22Rv1 (cell line): ENCODE measurements at regions not wholly inside any gene's neighbourhood (a gene's known extent, or its start where the extent isn't known, plus 50 kb on each side); places are given as distances from the start of the nearest gene placed in this dataset.

Source experiments
- ZFX ChIP-seq: fragments of 450-650 bp; IDR thresholded peaks from 2 replicates; pipeline ENCODE4 v1.6.1; 2017; ENCODE audit warnings: antibody characterized with exemption, borderline replicate concordance
- TF ChIP-seq, protein P1 (sequence below): fragments of 450-650 bp; IDR thresholded peaks from 2 replicates; pipeline ENCODE4 v1.5.1; 2017; ENCODE audit warnings: mild to moderate bottlenecking

GRCh38 chr18:77870894-77871293 lies 621.2 kb downstream of the GALR1 start:
- TF ChIP-seq, protein P1, sequence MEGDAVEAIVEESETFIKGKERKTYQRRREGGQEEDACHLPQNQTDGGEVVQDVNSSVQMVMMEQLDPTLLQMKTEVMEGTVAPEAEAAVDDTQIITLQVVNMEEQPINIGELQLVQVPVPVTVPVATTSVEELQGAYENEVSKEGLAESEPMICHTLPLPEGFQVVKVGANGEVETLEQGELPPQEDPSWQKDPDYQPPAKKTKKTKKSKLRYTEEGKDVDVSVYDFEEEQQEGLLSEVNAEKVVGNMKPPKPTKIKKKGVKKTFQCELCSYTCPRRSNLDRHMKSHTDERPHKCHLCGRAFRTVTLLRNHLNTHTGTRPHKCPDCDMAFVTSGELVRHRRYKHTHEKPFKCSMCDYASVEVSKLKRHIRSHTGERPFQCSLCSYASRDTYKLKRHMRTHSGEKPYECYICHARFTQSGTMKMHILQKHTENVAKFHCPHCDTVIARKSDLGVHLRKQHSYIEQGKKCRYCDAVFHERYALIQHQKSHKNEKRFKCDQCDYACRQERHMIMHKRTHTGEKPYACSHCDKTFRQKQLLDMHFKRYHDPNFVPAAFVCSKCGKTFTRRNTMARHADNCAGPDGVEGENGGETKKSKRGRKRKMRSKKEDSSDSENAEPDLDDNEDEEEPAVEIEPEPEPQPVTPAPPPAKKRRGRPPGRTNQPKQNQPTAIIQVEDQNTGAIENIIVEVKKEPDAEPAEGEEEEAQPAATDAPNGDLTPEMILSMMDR, result no peak
- TF ChIP-seq ZFX, result no peak
